GM23338 (cell line): ENCODE measurements at regions not wholly inside any gene's neighbourhood (a gene's known extent, or its start where the extent isn't known, plus 50 kb on each side); places are given as distances from the start of the nearest gene placed in this dataset.

ENCODE experiments used
- ATAC-seq: fragments of 200-7000 bp; cut with Tn5 transposase; 3 replicates; pipeline ENCODE4 v1.9.1; 2020
- DNase-seq: peaks from one replicate; pipeline ENCODE4 v3.0.0-alpha.2; 2015; ENCODE audit warnings: low spot score
- H2AFZ ChIP-seq: fragments of 200-600 bp; sonication (generic); 2 replicates; pipeline ENCODE4 v1.8.0; 2016; ENCODE audit warnings: antibody characterized with exemption, mild to moderate bottlenecking, moderate library complexity
- H3F3A ChIP-seq: fragments of 200-600 bp; sonication (generic); replicated peaks from 2 replicates; pipeline ENCODE4 v1.8.0; 2017; ENCODE audit warnings: antibody characterized with exemption, mixed run types, low read depth
- H3K27ac ChIP-seq: fragments of 200-600 bp; sonication (generic); 2 replicates; pipeline ENCODE4 v1.6.1; 2016; ENCODE audit warnings: low read depth
- H3K27me3 ChIP-seq: fragments of 200-600 bp; sonication (generic); 2 replicates; pipeline ENCODE4 v1.8.0; 2016; ENCODE audit warnings: mild to moderate bottlenecking, mixed run types, moderate library complexity; ENCODE audit not compliant: insufficient read depth
- H3K36me3 ChIP-seq: fragments of 200-600 bp; sonication (generic); 2 replicates; pipeline ENCODE4 v1.8.0; 2016; ENCODE audit warnings: mild to moderate bottlenecking; ENCODE audit not compliant: insufficient read depth
- H3K4me1 ChIP-seq: fragments of 200-600 bp; sonication (generic); 2 replicates; pipeline ENCODE4 v1.8.0; 2016; ENCODE audit warnings: mild to moderate bottlenecking, moderate library complexity; ENCODE audit not compliant: insufficient read depth
- H3K4me2 ChIP-seq: fragments of 200-600 bp; sonication (generic); 2 replicates; pipeline ENCODE4 v1.7.1; 2017; ENCODE audit warnings: mixed run types
- H3K4me3 ChIP-seq: fragments of 200-600 bp; sonication (generic); 2 replicates; pipeline ENCODE4 v1.6.1; 2016; ENCODE audit warnings: mixed run types
- H3K79me2 ChIP-seq: fragments of 200-600 bp; sonication (generic); replicated peaks from 2 replicates; pipeline ENCODE4 v1.8.0; 2017; ENCODE audit warnings: mild to moderate bottlenecking; ENCODE audit not compliant: insufficient read depth
- H3K9me2 ChIP-seq: fragments of 200-600 bp; sonication (generic); 2 replicates; pipeline ENCODE4 v1.8.0; 2017; ENCODE audit not compliant: insufficient read depth
- H4K20me1 ChIP-seq: fragments of 200-600 bp; sonication (generic); replicated peaks from 2 replicates; pipeline ENCODE4 v1.8.0; 2017; ENCODE audit warnings: mild to moderate bottlenecking; ENCODE audit not compliant: insufficient read depth
- H3K27ac Mint-ChIP-seq: 2 replicates; pipeline ENCODE4 v1.8.0; 2020; ENCODE audit warnings: inconsistent platforms, mild to moderate bottlenecking, moderate library complexity, mixed read lengths
- H3K27me3 Mint-ChIP-seq: 3 replicates; pipeline ENCODE4 v1.8.0; 2022; ENCODE audit warnings: low read depth, mild to moderate bottlenecking, moderate library complexity, mixed read lengths, inconsistent platforms; ENCODE audit not compliant: insufficient read depth, poor library complexity
- H3K36me3 Mint-ChIP-seq: 3 replicates; pipeline ENCODE4 v1.8.0; 2021; ENCODE audit warnings: low read depth, mild to moderate bottlenecking, inconsistent platforms, moderate library complexity, mixed read lengths
- H3K4me1 Mint-ChIP-seq: 3 replicates; pipeline ENCODE4 v1.8.0; 2020; ENCODE audit warnings: mild to moderate bottlenecking, inconsistent platforms, mixed read lengths
- H3K4me3 Mint-ChIP-seq: 3 replicates; pipeline ENCODE4 v1.8.0; 2021; ENCODE audit warnings: moderate library complexity, mild to moderate bottlenecking, inconsistent platforms, mixed read lengths
- H3K9me3 Mint-ChIP-seq: 3 replicates; pipeline ENCODE4 v1.8.0; 2020; ENCODE audit warnings: moderate library complexity, mild to moderate bottlenecking, inconsistent platforms, mixed read lengths
- CREB1 ChIP-seq: fragments of 250-450 bp; sonication (Bioruptor Pico); IDR thresholded peaks from 2 replicates; pipeline ENCODE4 v1.5.0; 2020; ENCODE audit warnings: low read depth, mild to moderate bottlenecking, moderate library complexity
- EZH2 ChIP-seq: fragments of 200-600 bp; sonication (generic); IDR thresholded peaks from one replicate; pipeline ENCODE4 v1.8.0; 2017; ENCODE audit warnings: antibody characterized with exemption, mild to moderate bottlenecking, low read depth; ENCODE audit not compliant: unreplicated experiment
- EZH2phosphoT487 ChIP-seq: fragments of 200-600 bp; sonication (generic); IDR thresholded peaks from one replicate; pipeline ENCODE4 v1.8.1; 2018; ENCODE audit warnings: antibody characterized with exemption; ENCODE audit not compliant: unreplicated experiment
- REST ChIP-seq: IDR thresholded peaks from one replicate; pipeline ENCODE4 v1.6.1; 2018; ENCODE audit warnings: antibody characterized with exemption; ENCODE audit not compliant: unreplicated experiment
- STAT1 ChIP-seq: IDR thresholded peaks from one replicate; pipeline ENCODE4 v1.6.1; 2016; ENCODE audit warnings: antibody characterized with exemption; ENCODE audit not compliant: unreplicated experiment
- ZNF114 ChIP-seq: fragments of 250-450 bp; sonication (Bioruptor Pico); IDR thresholded peaks from 2 replicates; pipeline ENCODE4 v1.5.0; 2020; ENCODE audit warnings: mild to moderate bottlenecking, moderate library complexity
- ZNF462 ChIP-seq: fragments of 250-450 bp; sonication (Bioruptor Pico); IDR thresholded peaks from 2 replicates; pipeline ENCODE4 v1.5.0; 2020; ENCODE audit warnings: mild to moderate bottlenecking, moderate library complexity

GRCh38 chr9:86703346-86703745 lies 244.0 kb downstream of the GAS1 start:
- Mint-ChIP-seq H3K4me3 (no peak overlapping the region), H3K36me3 (no peaks in the 10 kb centered on the region), H3K27me3 (peaks cover 2% of the 10 kb centered on the region), H3K4me1 (peaks cover 3% of the 10 kb centered on the region; the same call in 1 of the 3 replicates), H3K9me3 (no peaks in the 10 kb centered on the region), H3K27ac (no peak overlapping the region)
- ATAC-seq: no peak
- no peak overlapping the region for H3K4me3 ChIP-seq
- no peaks in the 10 kb centered on the region for H3K36me3 ChIP-seq
- no peaks in the 10 kb centered on the region for H3K79me2 ChIP-seq
- H4K20me1 ChIP-seq: no peaks in the 10 kb centered on the region
- no peaks in the 10 kb centered on the region for H3F3A ChIP-seq
- TF ChIP-seq REST (no peak), ZNF114 (CRISPR knock-in tag) (no peak), EZH2phosphoT487 (no peak)
- H3K4me2 ChIP-seq: no peak overlapping the region
- no peaks in the 10 kb centered on the region for H3K4me1 ChIP-seq
- no peaks in the 10 kb centered on the region for H3K9me2 ChIP-seq
- no peak overlapping the region for H3K27ac ChIP-seq
- no peak overlapping the region for H2AFZ ChIP-seq
- no peaks in the 10 kb centered on the region for H3K27me3 ChIP-seq
- no peak for DNase-seq

DNA sequence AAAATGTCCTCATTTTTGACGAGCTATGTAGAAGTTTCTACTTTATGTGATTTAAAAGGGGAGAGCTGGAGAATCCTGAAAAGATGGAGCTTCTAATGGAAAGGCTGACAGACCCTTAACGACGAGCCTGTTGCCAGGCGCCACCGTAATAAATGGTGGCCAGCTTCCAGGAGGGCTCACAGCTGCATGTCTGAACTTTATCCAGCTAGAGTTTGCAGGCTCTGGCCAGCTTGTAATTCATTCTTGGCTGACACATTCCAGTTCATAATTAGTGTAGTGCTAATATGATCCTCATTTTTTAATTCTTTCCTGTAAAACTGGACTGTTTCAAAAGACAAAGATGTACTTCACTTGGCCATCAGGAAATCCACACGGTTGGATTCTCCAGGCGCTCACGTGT lies 246.7 kb downstream of the GAS1 start:
- no peak overlapping the region for H3K4me3 Mint-ChIP-seq
- no peaks in the 10 kb centered on the region for H3K4me1 Mint-ChIP-seq
- no peaks in the 10 kb centered on the region for H3K9me3 Mint-ChIP-seq
- H3K27me3 Mint-ChIP-seq: peaks cover 2% of the 10 kb centered on the region
- DNase-seq: no peak
- no peaks in the 10 kb centered on the region for H3K36me3 ChIP-seq
- H3K4me2 ChIP-seq: no peak overlapping the region
- no peak for ATAC-seq
- H3K79me2 ChIP-seq: no peaks in the 10 kb centered on the region
- no peak overlapping the region for H3K27ac ChIP-seq
- H2AFZ ChIP-seq: no peak overlapping the region
- no peaks in the 10 kb centered on the region for H3K36me3 Mint-ChIP-seq
- H3K27ac Mint-ChIP-seq: no peak overlapping the region
- no peaks in the 10 kb centered on the region for H3F3A ChIP-seq
- no peaks in the 10 kb centered on the region for H3K27me3 ChIP-seq
- H3K4me1 ChIP-seq: no peaks in the 10 kb centered on the region; the same call in 1 of the 2 replicates
- no peaks in the 10 kb centered on the region for H4K20me1 ChIP-seq
- no peaks in the 10 kb centered on the region for H3K9me2 ChIP-seq
- H3K4me3 ChIP-seq: no peak overlapping the region
- TF ChIP-seq EZH2 (no peak), STAT1 (no peak), EZH2phosphoT487 (no peak), REST (no peak), ZNF462 (CRISPR knock-in tag) (no peak), ZNF114 (CRISPR knock-in tag) (no peak), CREB1 (CRISPR knock-in tag) (no peak)
